Activated CD4-positive, alpha-beta T cell treated with anti-CD3 and anti-CD28 coated beads for 4 hours (primary cell): ENCODE measurements at regions not wholly inside any gene's neighbourhood (a gene's known extent, or its start where the extent isn't known, plus 50 kb on each side); places are given as distances from the start of the nearest gene placed in this dataset.
"Not testable (repeated sequence)": the region's sequence is repeated elsewhere in the genome, so short reads cannot be mapped to it uniquely, and the experiment has no call there.

ENCODE experiments used
- DNase-seq, 2 donors: peaks; one replicate each; pipeline ENCODE4 v3.0.0-alpha.2; 2020

DNA sequence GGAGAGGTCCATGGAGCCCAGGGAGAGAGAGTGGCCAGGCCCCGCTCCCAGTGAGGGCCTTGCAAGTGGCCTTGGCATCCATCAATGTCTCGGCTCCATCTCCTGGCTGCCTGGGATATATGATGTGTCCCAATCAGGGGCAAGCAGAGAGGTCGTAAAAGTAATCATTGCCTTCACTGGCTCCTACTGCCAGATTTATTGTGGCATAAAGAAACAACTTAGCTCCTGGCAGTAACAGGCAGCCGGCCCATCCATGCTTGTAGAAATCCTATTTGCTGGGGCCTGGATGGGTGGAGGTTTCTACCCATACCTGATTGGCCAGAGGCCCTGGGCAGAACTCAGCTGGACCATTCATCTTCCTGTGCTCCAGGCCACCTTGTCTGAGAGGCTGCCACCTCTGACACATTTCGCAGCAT lies 272.6 kb downstream of the MATN1 start:
- DNase-seq, result no peak

DNA sequence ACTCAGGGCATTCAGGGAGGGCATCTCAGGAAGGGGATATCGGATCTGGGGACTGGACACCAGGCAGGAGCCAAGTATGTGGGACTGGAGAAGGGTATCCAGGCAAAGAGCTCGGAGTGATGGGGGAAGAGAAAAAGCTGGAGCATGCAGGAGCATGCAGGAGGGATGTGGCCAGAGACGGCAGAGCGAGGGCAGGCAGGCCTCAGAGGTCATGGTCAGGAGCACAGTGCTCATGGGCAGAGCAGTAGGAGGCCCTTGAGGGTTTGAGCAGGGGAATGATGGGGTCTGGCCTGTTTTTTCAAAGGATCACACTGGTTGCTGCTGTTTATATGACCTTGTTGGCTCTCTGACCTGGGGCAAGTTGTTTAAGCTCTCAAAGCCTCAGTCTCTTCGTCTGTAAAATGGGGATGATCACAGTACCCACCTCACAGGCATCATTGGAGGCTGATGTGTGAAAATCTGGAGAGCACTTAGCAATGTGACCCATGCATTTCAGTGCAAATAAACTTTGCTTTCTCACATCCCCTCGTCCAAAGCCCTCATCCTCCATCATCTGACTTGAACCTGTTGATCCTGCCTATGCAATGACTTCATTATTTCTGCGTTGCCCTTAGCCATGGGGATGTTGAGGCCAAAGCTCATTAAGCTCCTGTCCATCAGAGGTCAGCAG lies 273.1 kb downstream of the MATN1 start:
- DNase-seq, result no peak

GRCh38 chr1:30449428-30450147 lies 273.8 kb downstream of the MATN1 start:
- DNase-seq, result no peak

GRCh38 chr1:30449003-30449402 lies 274.4 kb downstream of the MATN1 start:
- DNase-seq, result no peak

DNA sequence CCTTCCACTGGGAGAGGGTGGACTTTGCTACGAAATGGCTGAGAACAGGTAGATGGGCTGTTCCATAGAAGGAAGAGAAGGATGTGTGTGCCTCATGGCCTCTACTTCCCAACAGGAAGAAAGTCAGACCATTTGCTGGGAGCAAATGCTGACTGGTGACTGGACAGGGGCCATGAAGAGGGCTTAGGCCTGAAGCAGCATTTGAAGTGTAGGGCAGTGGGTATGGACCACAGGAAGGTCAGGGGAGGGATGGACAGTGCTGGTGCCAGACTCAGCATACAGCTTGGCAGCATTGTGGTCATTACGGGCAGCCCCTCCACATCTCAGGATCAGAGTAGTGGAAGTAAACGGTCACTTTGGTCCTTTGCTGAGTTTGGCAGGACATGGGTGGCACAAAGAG lies 275.7 kb downstream of the MATN1 start:
- no peak for DNase-seq

DNA sequence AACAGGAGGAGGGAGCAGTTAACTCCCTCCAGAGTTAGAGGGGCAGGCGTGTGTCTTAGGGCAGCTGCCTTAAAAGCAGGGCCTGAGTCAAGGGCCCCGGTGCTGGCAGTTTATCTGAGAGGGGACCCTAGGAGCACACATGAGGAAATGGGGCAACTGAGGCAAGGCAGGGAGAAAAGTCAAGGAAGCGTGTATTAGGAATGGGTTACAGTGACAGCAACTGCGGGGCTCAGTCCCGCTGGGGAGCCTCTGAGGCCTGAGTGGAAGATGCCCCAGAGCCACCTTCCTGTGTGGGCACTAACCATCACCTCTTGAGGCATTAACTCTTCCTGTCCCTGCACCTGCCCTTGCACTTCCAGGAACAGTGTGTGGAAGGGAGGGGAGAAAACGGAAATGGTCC lies 276.3 kb downstream of the MATN1 start:
- no peak for DNase-seq

DNA sequence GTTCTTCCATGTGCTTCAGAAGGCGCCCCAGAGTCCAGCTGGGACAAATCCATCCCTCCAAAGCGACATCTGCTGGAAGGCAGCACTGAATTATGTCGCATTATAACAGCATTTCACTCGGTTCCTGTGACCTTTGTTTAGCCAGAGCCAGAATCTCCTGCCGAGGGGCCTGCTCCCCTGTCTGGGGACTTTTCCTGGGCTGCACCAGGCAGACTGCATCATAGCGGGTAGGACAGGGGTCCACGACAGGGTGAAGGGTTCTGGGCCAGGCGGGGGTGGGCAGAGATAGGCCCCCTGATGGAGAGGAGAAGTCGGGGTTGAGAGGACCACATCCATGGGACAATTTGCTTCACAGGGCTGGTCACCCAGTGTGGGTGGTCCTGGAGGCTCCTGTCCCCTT lies 276.9 kb downstream of the MATN1 start:
- DNase-seq, result no peak

DNA sequence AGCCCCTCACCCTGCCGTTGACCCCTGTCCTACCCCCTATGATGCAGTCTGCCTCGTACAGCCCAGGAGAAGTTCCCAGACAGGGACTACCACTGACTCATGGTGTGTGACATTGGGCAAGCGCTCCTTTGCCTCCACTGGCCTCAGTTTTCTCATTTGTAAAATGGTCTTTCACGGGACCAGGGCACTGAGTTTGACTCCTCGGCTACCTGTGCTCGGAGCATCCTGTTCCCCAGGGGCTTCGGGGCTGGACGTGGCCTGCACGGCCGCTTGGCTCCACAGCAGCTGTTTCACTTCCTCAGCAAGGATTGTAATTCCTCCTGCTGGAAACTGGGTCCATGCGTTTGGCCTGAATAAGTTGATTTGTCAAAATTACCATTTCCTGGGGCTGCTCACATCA lies 277.3 kb downstream of the MATN1 start:
- DNase-seq, result no peak

DNA sequence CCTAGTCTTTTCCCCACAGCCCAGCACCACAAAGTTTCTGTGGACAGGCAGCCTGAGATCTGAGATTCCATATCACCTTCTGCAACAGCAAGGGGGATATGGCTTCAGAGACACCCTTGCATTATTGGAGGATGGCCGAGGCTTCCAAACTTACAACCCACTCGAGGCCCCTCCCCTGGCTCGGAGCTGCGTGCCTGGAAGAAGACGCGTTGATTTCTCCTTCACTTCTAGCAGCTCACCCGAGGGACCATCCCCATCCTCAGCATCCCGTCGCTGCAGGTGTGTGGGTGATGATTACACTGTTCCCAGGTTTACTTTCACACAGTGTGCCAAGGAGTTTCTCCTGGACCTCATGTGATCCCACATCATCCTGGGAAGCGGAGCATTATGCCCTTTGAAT lies 277.9 kb downstream of the MATN1 start:
- no peak for DNase-seq

GRCh38 chr1:30444850-30445249 lies 278.5 kb downstream of the MATN1 start:
- no peak for DNase-seq

DNA sequence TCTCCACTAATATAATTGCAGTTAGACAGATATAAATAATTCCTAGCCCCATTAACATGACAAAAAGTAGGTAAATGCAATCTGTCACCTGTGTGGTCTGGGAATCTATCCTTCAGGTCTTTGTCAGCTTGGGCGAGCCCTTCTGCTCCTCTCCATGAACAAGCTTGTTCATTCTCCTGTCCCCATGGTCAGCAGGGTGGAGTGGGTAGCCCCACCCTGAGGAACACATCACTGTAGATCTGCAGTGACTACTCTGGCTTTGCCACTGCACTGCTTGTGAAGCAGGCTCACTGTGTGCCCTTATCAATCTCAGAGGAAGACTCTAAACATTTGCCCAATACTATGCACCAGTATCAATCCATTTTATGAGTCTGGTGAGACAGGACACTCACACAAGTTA lies 279.0 kb downstream of the MATN1 start:
- DNase-seq, result no peak

GRCh38 chr1:30438274-30438673 lies 285.1 kb downstream of the MATN1 start:
- DNase-seq, result not testable (repeated sequence)

DNA sequence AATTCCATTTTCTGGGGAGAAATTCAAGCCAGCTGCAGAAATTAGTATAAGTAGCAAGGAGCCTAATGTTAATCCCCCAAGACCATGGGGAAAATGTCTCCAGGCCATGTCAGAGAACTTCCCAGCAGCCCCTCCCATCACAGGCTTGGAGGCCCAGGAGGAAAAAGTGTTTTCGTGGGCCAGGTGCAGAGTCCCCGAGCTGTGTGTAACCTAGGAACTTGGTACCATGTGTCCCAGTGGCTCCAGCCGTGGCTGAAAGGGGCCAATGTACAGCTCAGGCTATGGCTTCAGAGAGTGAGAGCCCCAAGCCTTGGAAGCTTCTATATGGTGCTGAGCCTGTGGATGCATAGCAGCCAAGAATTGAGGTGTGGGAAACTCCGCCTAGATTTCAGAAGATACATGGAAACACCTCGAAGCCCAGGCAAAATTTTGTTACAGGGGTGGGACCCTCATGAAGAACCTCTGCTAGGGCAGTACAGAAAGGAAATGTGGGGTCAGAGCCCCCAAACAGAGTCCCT lies 286.3 kb downstream of the MATN1 start:
- no peak for DNase-seq

GRCh38 chr1:30427545-30427944 lies 295.8 kb downstream of the MATN1 start:
- no peak for DNase-seq

DNA sequence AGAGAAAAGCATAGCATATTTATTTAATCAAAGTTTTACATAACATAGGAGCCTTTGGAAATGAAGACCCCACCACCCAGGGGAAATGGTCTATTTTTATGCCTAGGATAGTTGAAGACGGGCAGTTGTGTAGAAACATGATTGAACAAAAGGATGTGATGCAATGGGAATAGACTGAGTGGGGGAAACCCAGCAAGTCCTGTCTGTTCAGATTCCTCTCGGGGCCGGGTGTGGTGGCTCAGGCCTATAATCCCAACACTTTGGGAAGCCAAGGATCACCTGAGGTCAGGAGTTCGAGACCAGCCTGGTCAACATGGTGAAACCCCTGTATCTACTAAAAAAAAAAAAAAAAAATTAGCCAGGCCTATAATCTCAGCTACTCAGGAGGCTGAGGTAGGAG lies 298.3 kb downstream of the MATN1 start:
- DNase-seq, result no peak

GRCh38 chr1:30423570-30423969 lies 299.8 kb downstream of the MATN1 start:
- DNase-seq, result no peak

DNA sequence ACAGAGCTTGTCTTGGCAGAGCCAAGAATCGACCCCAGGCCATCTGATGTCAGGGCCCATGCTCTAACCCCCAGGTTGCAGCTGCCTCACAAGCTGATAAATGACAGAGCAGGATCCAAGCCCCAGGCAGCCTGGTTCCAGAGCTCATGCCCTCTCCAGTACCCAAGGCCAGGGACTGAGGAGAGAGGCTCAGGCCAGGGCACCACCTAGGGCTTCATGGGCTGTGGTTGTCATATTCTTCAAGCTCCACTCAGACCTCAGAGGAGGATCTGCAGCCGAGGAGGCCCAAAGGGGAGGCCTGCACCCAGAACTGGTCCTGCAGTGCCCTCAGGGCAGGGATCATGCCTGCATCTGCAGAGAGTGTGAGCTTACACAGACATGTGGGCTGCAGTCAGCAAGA lies 301.1 kb downstream of the MATN1 start:
- no peak for DNase-seq

- no peak for DNase-seq
Observed at GRCh38 chr1:30420519-30421050, 302.8 kb downstream of the MATN1 start.

DNA sequence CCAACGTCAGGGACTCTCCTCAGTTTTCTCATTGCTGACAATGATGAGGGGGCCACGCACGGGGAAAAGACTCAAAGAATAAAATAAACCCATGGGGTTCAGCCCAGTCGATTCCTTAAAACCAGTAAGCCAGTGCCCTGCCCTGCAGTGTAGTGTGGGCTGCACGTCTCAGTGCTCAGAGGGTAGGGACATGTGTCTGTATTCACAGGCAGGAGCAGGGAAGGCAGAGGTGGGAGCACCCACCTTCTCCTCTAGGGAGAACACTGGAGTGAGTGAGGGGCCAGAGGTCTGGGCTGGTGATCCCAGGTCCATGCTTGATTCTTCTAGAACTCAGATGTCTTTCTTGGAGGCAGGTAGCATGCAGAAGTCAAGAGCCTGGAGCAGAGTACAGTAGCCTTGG lies 303.6 kb downstream of the MATN1 start:
- no peak for DNase-seq

DNA sequence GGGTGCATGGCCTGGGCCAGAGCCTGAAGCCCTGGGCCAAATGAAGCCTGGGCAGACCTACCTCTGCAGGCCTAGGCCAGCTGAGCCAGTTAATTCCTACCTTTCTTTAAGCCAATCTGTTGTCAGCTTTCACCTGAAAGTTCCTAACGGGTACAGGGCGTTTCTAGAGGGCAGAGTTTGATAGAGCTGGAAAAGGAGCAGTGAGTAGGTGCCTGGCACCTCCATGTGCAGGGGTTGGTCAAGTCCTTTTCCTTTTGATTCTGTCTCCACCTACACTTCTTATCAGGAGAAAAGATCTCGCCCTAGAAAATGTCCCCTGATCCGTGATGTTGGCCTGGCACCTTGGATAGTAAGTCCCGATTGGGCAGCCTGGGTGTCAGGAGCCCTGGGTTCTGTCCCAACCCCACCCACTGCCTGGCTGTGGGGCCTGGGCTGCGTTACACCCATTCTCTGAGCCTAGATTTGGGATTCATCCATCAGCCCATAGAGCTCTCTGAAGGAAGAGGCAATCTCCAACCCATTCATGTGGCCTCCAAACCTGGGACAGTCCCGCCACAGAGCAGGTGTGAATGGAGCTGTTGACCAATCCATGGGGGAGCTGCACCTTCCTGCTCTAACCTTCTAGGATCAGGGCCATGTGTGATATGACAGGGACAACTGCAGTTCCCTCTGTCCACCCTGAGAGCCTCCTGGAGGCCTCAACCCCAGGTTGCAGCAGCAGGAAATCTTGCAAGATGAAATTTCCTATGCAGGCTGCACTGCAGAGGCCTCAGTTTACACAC lies 304.3 kb downstream of the MATN1 start:
- no peak for DNase-seq

GRCh38 chr1:30418061-30418938 lies 305.1 kb downstream of the MATN1 start:
- DNase-seq, result no peak

- DNase-seq, result no peak
Observed at GRCh38 chr1:30417701-30418046, 305.7 kb downstream of the MATN1 start.
